BLaER1 treated with 17β-estradiol and CSF1 and Interleukin-3, amounts not matched to agents 10 nM and 100 nM (cell line): ENCODE measurements at regions not wholly inside any gene's neighbourhood (a gene's known extent, or its start where the extent isn't known, plus 50 kb on each side); places are given as distances from the start of the nearest gene placed in this dataset.
"Not testable (repeated sequence)": the region's sequence is repeated elsewhere in the genome, so short reads cannot be mapped to it uniquely, and the experiment has no call there.

ENCODE experiments used
- H3K27ac ChIP-seq, 11 experiments: shearing (Covaris generic); formaldehyde crosslinking; 2 replicates each; pipeline ENCODE4 v1.8.1; 2022
- H3K27me3 ChIP-seq, 11 experiments: shearing (Covaris generic); formaldehyde crosslinking; 2 replicates each; pipeline ENCODE4 v1.8.1; 2022
- H3K36me3 ChIP-seq, 11 experiments: shearing (Covaris generic); formaldehyde crosslinking; 2 replicates each; pipeline ENCODE4 v1.8.1; 2022
- H3K4me1 ChIP-seq, 10 experiments: shearing (Covaris generic); formaldehyde crosslinking; 2 replicates each; pipeline ENCODE4 v1.8.1; 2022
- H3K4me2 ChIP-seq, 11 experiments: shearing (Covaris generic); formaldehyde crosslinking; 2 replicates each; pipeline ENCODE4 v1.8.1; 2022
- H3K4me3 ChIP-seq, 10 experiments: shearing (Covaris generic); formaldehyde crosslinking; 2 replicates each; pipeline ENCODE4 v1.8.1; 2022
- H3K9ac ChIP-seq, 11 experiments: shearing (Covaris generic); formaldehyde crosslinking; 2 replicates each; pipeline ENCODE4 v1.8.1; 2022
- H3K9me3 ChIP-seq, 11 experiments: shearing (Covaris generic); formaldehyde crosslinking; replicated peaks in 1 of 11; 2 replicates each; pipeline ENCODE4 v1.8.1; 2022
- H4K20me1 ChIP-seq, 11 experiments: shearing (Covaris generic); formaldehyde crosslinking; 2 replicates each; pipeline ENCODE4 v1.8.1; 2022
- Cebpa-rat ChIP-seq, 11 experiments: shearing (Covaris generic); IDR thresholded peaks; 2 replicates each; pipeline ENCODE4 v1.8.1; 2022

DNA sequence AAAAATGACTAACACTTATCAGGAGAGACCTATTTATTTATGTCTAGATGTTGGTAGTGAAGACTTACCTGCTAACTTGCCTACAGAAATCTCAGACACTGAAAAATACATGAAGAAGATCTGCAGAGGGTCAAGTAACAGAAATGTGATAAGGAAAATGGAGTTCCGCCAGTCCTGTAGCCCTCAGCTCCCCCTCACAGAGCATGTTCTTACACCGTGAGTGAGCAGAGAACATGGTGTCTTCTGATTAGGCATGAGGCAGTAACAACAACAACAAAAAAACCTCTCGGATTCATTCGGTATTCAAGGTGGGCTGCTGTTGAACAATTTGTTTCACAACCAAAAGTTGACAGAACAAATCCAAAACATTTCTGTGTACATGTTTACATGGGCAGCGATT is 162.0 kb upstream of the SNX2 start:
- Histone ChIP-seq H3K27ac (no peak overlapping the region), H3K4me3 (no peak overlapping the region), H3K27me3 (no peaks in the 10 kb centered on the region), H3K9ac (no peak overlapping the region), H3K4me2 (no peak overlapping the region), H3K4me1 (peaks cover 0 to 15% (median 0%) of the 10 kb centered on the region in 10 experiments; a peak in 5 of 20 replicates), H3K9me3 (no peaks in the 10 kb centered on the region), H4K20me1 (no peaks in the 10 kb centered on the region), H3K36me3 (no peaks in the 10 kb centered on the region)
- TF ChIP-seq Cebpa-rat (IDR thresholded peaks at IDR 0.05): no peak

- Histone ChIP-seq H3K4me1 (peaks cover 0 to 15% (median 0%) of the 10 kb centered on the region in 10 experiments; a peak in 5 of 20 replicates), H3K36me3 (no peaks in the 10 kb centered on the region), H4K20me1 (no peaks in the 10 kb centered on the region), H3K4me3 (no peak overlapping the region), H3K27ac (no peak overlapping the region), H3K4me2 (no peak overlapping the region), H3K9me3 (no peaks in the 10 kb centered on the region), H3K27me3 (no peaks in the 10 kb centered on the region), H3K9ac (no peak overlapping the region)
- no peak for TF ChIP-seq Cebpa-rat (IDR thresholded peaks at IDR 0.05)
Observed at GRCh38 chr5:122615146-122615545, 159.7 kb upstream of the SNX2 start.

DNA sequence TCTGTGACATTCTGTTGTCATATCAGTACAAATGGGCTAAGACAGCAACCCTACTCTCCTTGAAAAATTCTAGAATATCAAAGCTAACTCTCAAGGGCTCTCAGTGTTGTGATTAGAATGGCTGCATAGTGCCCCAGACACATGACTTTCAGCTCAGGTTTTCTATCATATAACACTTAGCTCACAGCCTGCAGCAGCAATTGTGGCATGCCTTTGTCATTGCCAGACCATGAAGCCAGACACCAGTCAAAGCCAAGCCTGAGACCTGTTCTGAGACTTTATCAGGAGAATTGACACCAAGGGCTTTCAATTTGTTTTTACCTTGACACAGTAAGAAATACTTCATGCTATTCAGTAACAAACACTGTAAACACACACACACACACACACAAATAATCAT is 159.0 kb upstream of the SNX2 start:
- Histone ChIP-seq H3K4me3 (no peak overlapping the region), H3K4me2 (no peak overlapping the region), H3K36me3 (no peaks in the 10 kb centered on the region), H3K27me3 (no peaks in the 10 kb centered on the region), H3K9me3 (no peaks in the 10 kb centered on the region), H3K4me1 (peaks cover 0 to 9% (median 0%) of the 10 kb centered on the region in 10 experiments; a peak in 5 of 20 replicates), H3K27ac (no peak overlapping the region), H4K20me1 (no peaks in the 10 kb centered on the region), H3K9ac (no peak overlapping the region)
- TF ChIP-seq Cebpa-rat (IDR thresholded peaks at IDR 0.05): no peak

GRCh38 chr5:122618046-122618445 is 156.8 kb upstream of the SNX2 start:
- H4K20me1 ChIP-seq, H3K4me3 ChIP-seq, H3K27me3 ChIP-seq: not testable (repeated sequence)

GRCh38 chr5:122620768-122621167 is 154.1 kb upstream of the SNX2 start:
- not testable (repeated sequence) for H3K9ac ChIP-seq, H3K27me3 ChIP-seq, H3K4me2 ChIP-seq, H3K4me3 ChIP-seq, H3K9me3 ChIP-seq, H3K36me3 ChIP-seq, H4K20me1 ChIP-seq, H3K27ac ChIP-seq, H3K4me1 ChIP-seq

More at GRCh38 chr5:122618046-122618445, 156.8 kb upstream of the SNX2 start:
- H3K36me3 ChIP-seq, H3K4me2 ChIP-seq, H3K9ac ChIP-seq, H3K9me3 ChIP-seq, H3K4me1 ChIP-seq, H3K27ac ChIP-seq: not testable (repeated sequence)

GRCh38 chr5:122628714-122629113 is 146.2 kb upstream of the SNX2 start:
- H3K4me2 ChIP-seq, H3K9ac ChIP-seq, H3K4me1 ChIP-seq, H3K9me3 ChIP-seq, H3K27me3 ChIP-seq, H4K20me1 ChIP-seq, H3K36me3 ChIP-seq, H3K4me3 ChIP-seq, H3K27ac ChIP-seq: not testable (repeated sequence)

DNA sequence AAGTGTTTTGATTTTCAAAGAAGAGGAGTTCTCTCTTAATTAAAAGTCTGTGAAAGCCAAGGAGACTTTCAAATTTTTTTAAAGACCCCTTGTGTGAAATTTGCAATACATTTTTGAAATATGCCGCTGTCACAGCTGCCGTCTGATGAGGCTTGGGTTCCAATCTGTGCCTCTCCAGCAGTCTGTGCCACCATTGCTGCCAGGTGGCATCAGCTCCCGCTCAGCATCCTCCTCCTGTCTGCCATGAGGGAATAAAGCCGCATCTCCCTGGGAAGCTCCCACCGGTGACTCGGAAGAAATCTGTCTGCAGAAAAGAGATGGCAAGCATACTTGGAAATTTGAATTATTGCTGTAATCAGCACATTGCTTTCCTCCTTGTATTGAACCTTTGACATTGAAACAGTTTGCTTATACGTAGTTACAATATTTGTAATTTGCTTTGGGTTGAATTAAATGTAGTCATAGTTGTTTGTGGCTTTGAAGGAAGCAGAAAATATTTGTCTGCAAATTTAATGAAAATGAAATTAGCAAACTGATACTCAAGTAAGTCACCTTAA is 145.7 kb upstream of the SNX2 start:
- H3K4me2 ChIP-seq: no peak overlapping the region
- H4K20me1 ChIP-seq: no peaks in the 10 kb centered on the region
- H3K36me3 ChIP-seq: no peaks in the 10 kb centered on the region
- no peak overlapping the region for H3K9ac ChIP-seq
- H3K27ac ChIP-seq: no peak overlapping the region
- no peak overlapping the region for H3K4me3 ChIP-seq
- no peak for TF ChIP-seq Cebpa-rat (IDR thresholded peaks at IDR 0.05)
- 0 out of 22 replicates have a peak, but pooled peaks cover 0 to 5% (median 0%) of the 10 kb centered on the region in 11 experiments for H3K9me3 ChIP-seq
- no peaks in the 10 kb centered on the region for H3K27me3 ChIP-seq
- no peaks in the 10 kb centered on the region for H3K4me1 ChIP-seq

- Histone ChIP-seq H3K4me3 (no peak overlapping the region), H3K27me3 (no peaks in the 10 kb centered on the region), H3K36me3 (no peaks in the 10 kb centered on the region), H3K4me1 (no peaks in the 10 kb centered on the region), H3K4me2 (no peak overlapping the region), H3K9ac (no peak overlapping the region), H3K27ac (no peak overlapping the region), H3K9me3 (no peaks in the 10 kb centered on the region), H4K20me1 (no peaks in the 10 kb centered on the region)
- TF ChIP-seq Cebpa-rat (IDR thresholded peaks at IDR 0.05): no peak
Observed at GRCh38 chr5:122638581-122638980, 136.3 kb upstream of the SNX2 start.

- H3K9ac ChIP-seq: no peak overlapping the region
- H3K27ac ChIP-seq: no peak overlapping the region
- H3K4me1 ChIP-seq: no peaks in the 10 kb centered on the region
- H3K4me3 ChIP-seq: no peak overlapping the region
- H3K9me3 ChIP-seq: no peaks in the 10 kb centered on the region
- no peaks in the 10 kb centered on the region for H4K20me1 ChIP-seq
- no peak for TF ChIP-seq Cebpa-rat (IDR thresholded peaks at IDR 0.05)
- H3K36me3 ChIP-seq: no peaks in the 10 kb centered on the region
- no peaks in the 10 kb centered on the region for H3K27me3 ChIP-seq
- no peak overlapping the region for H3K4me2 ChIP-seq
Observed at GRCh38 chr5:122639033-122639432, 135.8 kb upstream of the SNX2 start.

- H3K27ac ChIP-seq: no peak overlapping the region
- no peaks in the 10 kb centered on the region for H3K27me3 ChIP-seq
- no peaks in the 10 kb centered on the region for H3K36me3 ChIP-seq
- H3K9me3 ChIP-seq: no peaks in the 10 kb centered on the region
- H3K4me2 ChIP-seq: no peak overlapping the region
- H3K4me1 ChIP-seq: no peaks in the 10 kb centered on the region
- H4K20me1 ChIP-seq: no peaks in the 10 kb centered on the region
- no peak overlapping the region for H3K4me3 ChIP-seq
- H3K9ac ChIP-seq: no peak overlapping the region
- no peak for TF ChIP-seq Cebpa-rat (IDR thresholded peaks at IDR 0.05)
Observed at GRCh38 chr5:122639864-122640263, 135.0 kb upstream of the SNX2 start.

DNA sequence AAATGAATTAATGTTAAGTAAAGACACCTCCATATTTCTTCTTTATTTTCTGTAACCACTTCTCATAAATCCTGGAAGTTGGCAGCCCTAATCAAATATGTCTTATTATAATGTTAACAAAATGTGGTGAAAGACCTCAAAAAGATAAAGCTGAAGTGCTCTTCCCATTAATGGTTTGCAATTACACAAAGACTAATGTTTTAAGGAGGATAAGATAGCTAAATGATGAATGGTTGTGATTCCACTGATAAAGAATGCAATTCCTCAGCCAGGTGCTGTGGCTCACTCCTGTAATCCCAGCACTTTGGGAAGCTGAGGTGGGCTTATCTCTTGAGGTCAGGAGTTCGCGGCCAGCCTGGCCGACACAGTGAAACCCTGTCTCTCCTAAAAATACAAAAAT is 125.8 kb upstream of the SNX2 start:
- Histone ChIP-seq H3K36me3 (no peaks in the 10 kb centered on the region), H3K27me3 (no peaks in the 10 kb centered on the region), H3K4me1 (no peaks in the 10 kb centered on the region), H3K4me3 (no peak overlapping the region), H3K27ac (no peak overlapping the region), H3K9ac (no peak overlapping the region), H3K9me3 (no peaks in the 10 kb centered on the region), H4K20me1 (no peaks in the 10 kb centered on the region), H3K4me2 (no peak overlapping the region)
- TF ChIP-seq Cebpa-rat (IDR thresholded peaks at IDR 0.05): no peak
